ENCODE measurements at regions not wholly inside any gene's neighbourhood (a gene's known extent, or its start where the extent isn't known, plus 50 kb on each side); places are given as distances from the start of the nearest gene placed in this dataset.

GRCh38 chr5:124342986-124343385 lies 403.5 kb downstream of the ZNF608 start:
- no peak for TF ChIP-seq YY1 (IDR thresholded peaks at IDR 0.05; ENCODE audit: borderline replicate concordance in 1 of 3, control insufficient read depth in 1 of 3, extremely low read depth in 1 of 3, insufficient read depth in 3 of 3, insufficient read length in 1 of 3, insufficient replicate concordance in 2 of 3, low read depth in 1 of 3, low read length in 2 of 3)
- TF ChIP-seq, protein P1, sequence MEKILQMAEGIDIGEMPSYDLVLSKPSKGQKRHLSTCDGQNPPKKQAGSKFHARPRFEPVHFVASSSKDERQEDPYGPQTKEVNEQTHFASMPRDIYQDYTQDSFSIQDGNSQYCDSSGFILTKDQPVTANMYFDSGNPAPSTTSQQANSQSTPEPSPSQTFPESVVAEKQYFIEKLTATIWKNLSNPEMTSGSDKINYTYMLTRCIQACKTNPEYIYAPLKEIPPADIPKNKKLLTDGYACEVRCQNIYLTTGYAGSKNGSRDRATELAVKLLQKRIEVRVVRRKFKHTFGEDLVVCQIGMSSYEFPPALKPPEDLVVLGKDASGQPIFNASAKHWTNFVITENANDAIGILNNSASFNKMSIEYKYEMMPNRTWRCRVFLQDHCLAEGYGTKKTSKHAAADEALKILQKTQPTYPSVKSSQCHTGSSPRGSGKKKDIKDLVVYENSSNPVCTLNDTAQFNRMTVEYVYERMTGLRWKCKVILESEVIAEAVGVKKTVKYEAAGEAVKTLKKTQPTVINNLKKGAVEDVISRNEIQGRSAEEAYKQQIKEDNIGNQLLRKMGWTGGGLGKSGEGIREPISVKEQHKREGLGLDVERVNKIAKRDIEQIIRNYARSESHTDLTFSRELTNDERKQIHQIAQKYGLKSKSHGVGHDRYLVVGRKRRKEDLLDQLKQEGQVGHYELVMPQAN (IDR thresholded peaks at IDR 0.05; ENCODE audit: borderline replicate concordance), result no peak
- TF ChIP-seq SMARCA5 (IDR thresholded peaks at IDR 0.05), result no peak
- TF ChIP-seq MEF2D (tag; conservative IDR thresholded peaks at IDR 0.05; ENCODE audit: low read depth), result no peak
- no peak for TF ChIP-seq ZNF263 (CRISPR knock-in tag; IDR thresholded peaks at IDR 0.05; ENCODE audit: borderline replicate concordance)
- no peak for TF ChIP-seq KAT8 (IDR thresholded peaks at IDR 0.05; ENCODE audit: low read depth)

All from K562 (cell line).